Stimulated activated CD4-positive, alpha-beta T cell treated with anti-CD3 and anti-CD28 coated beads, TNF-alpha, amount 100 ng/mL, for 48 hours (primary cell): ENCODE measurements at regions not wholly inside any gene's neighbourhood (a gene's known extent, or its start where the extent isn't known, plus 50 kb on each side); places are given as distances from the start of the nearest gene placed in this dataset.
"Not testable (repeated sequence)": the region's sequence is repeated elsewhere in the genome, so short reads cannot be mapped to it uniquely, and the experiment has no call there.

Source experiments
- DNase-seq, 3 donors: peaks; one replicate each; pipeline ENCODE4 v3.0.0-alpha.2; 2020; ENCODE audit warnings: low read depth in 3 of 3

- DNase-seq: no peak
Measured at GRCh38 chr4:137956256-137956655, 285.9 kb downstream of the SLC7A11 start.

- DNase-seq: no peak
Measured at GRCh38 chr4:137955595-137955994, 286.6 kb downstream of the SLC7A11 start.

DNA sequence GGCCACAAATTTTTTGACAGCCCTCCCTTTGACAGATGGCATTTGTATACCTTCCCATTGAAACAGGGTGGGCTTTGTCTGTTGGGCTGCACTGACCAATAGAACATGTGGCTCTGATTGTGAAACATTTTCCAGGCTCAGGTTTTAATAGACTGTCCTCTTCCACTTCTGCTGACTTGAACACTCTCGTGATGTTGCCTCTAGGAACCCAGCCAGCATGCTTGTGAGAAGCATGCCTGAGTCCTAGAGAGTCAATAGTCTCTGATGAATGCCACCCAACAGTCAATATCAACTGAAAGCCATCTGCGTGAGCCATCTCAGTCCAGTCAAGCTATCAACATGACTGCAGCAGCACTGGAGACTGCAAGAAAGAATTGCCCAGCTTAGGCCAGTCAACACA lies 290.0 kb downstream of the SLC7A11 start:
- no peak for DNase-seq

- no peak for DNase-seq
Measured at GRCh38 chr4:137950286-137950685, 291.9 kb downstream of the SLC7A11 start.

GRCh38 chr4:137949746-137950145 lies 292.4 kb downstream of the SLC7A11 start:
- DNase-seq: no peak

DNA sequence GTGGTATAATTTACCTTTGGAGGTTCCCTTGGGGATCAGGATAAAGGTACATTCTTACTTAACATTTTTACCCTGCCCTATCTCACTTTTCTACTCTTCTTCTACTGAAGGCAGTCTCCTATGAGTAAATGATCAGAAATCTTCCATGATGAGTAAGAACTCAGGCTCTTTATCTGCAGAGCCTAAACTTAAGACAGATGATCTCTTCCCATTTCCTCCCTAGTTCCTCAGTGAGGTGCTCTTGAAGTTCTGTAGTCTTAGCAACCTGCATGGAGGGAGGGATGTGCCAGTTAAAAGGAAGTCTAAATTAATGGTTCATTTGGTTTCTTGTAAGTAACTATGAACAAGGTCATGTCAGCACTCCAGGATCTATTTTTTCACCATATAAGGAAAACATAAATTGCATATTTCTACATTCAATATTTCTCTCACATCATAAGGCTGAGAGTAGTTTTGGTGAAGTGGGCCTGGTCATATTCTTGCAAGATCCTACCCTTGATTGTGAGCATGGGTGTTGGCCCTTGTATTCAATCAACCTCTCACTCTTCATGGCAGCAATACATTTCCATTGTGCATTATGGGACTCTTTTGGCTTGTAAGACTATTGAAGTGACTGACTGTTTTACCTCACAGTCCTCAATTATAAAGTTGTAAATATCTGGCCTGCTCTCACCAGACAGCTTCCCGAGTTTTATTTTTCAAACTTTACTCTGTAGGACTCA lies 295.5 kb downstream of the SLC7A11 start:
- DNase-seq: no peak

DNA sequence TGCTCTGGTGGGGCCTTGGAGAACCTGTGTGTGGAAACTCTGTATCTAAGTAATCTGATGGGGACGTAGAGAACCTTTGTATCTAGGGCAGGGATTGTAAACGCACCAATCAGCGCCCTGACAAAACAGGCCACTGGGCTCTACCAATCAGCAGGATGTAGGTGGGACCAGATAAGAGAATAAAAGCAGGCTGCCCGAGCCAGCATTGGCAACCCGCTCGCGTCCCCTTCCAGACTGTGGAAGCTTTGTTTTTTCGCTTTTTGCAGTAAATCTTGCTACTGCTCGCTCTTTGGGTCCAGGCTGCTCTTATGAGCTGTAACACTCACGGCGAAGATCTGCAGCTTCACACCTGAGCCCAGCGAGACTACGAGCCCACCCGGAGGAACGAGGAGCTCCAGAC lies 299.3 kb downstream of the SLC7A11 start:
- not testable (repeated sequence) for DNase-seq

DNA sequence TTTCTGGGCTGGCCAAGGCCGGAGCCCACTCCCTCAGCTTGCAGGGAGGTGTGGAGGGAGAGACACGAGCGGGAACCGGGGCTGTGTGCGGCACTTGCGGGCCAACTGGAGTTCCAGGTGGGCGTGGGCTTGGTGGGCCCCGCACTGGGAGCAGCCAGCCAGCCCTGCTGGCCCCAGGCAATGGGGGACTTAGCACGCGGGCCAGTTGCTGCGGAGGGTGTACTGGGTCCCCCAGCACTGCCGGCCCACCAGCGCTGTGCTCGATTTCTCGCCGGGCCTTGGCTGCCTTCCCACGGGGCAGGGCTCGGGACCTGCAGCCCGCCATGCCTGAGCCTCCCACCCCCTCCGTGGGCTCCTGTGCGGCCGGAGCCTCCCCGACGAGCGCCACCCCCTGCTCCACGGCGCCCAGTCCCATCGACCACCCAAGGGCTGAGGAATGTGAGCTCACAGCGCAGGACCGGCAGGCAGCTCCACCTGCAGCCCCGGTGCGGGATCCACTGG lies 300.1 kb downstream of the SLC7A11 start:
- DNase-seq: not testable (repeated sequence)

- no peak for DNase-seq
Measured at GRCh38 chr4:137934911-137935310, 307.2 kb downstream of the SLC7A11 start.

DNA sequence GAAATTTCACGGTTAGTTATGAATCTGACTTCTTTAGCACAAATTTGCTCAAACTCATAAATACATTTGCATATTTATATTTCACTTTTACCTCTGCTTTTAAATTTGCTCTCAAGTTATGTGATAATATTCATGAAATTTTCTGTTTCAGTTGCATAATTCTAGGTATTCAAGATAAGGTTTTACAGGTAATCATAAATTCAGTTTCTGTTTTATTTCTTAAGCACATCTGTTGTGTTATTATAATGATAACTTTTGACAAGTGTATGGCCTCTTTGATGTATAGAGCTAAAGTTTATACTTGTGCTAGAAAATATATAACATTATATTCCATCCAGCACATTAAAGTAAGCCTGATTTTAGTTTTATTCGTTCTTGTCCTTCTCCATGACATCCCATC lies 308.1 kb downstream of the SLC7A11 start:
- no peak for DNase-seq

DNA sequence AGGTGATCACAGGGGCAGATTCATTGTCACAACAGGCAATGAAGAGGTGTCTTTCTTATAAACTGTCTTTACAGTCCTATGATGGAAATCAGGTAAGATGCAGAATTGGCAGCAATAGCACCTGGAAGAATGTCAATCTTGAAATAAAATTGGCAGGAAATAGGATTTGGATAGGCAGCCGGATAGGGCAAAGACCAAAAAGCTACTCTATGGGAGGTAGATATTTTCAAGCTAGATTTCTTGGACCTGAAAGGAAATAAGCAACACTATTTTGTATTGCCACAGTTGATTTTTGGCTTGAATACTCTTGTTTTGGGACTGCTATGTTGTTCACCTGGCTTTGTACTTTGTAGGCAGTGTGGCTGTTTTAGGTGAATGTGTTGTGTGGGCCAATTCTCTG lies 314.2 kb downstream of the SLC7A11 start:
- no peak for DNase-seq

GRCh38 chr4:137923494-137923893 lies 318.7 kb downstream of the SLC7A11 start:
- no peak for DNase-seq

- DNase-seq: no peak
Measured at GRCh38 chr4:137922721-137923120, 319.4 kb downstream of the SLC7A11 start.

- no peak for DNase-seq
Measured at GRCh38 chr4:137909529-137910309, 332.4 kb downstream of the SLC7A11 start.

DNA sequence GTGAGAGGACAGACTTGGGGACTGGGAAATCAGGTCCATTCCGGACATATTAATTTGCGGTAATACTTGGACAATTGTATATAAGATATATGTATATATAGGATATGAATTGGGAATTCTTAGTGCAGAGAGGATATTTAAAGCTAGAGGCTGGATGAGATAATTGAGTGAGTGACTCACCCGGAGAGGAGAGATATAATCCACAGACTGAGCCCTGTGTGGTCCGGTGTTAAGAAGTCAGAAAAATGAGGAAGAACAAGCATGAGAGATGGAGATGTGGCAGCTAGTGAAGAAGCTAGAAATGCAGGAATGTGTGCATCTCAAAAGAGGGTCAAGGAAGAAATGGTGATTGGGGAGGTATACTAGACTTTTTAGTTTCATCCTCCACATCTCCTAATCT lies 336.2 kb downstream of the SLC7A11 start:
- no peak for DNase-seq

DNA sequence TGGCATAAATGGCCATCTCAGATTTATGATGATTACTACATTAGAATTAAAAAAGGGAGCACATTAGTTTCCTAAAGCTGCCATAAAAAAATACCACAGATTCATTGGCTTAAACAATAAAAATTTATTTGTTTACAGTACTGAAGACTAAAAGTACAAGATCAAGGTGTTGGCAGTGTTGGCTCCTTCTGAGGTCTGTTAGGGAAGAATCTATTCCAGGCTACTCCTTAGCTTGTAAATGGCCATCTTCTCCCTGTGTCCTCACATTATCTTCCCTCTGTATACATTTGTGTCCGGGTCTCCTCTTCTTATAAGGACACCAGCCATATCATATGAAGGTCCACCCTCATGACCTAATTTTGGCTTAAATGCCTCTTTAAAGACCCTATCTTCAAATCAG lies 341.0 kb downstream of the SLC7A11 start:
- no peak for DNase-seq

GRCh38 chr4:137896221-137896737 lies 345.9 kb downstream of the SLC7A11 start:
- DNase-seq: no peak

GRCh38 chr4:137895515-137895914 lies 346.6 kb downstream of the SLC7A11 start:
- not testable (repeated sequence) for DNase-seq

GRCh38 chr4:137892134-137892533 lies 350.0 kb downstream of the SLC7A11 start:
- DNase-seq: no peak

GRCh38 chr4:137890812-137891211 lies 351.3 kb downstream of the SLC7A11 start:
- no peak for DNase-seq

DNA sequence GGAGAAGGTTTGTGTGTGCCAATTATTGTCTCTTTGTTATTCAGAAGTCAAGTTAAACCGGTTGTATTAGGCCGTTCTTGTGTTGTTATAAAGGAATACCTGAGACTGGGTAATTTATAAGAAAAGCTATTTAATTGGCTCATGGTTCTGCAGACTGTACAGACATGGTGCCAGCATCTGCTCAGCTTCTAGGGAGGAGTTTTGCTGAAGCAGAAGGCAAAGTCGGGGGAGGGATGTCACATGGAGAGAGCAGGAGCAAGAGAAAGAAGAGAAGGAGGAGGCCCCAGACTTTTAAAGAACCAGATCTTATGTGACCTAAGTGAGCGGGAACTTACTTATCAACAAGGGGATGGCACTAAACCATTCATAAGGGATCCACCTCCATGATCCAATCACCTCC lies 349.3 kb upstream of the PCDH18 start:
- DNase-seq: no peak

- not testable (repeated sequence) for DNase-seq
Measured at GRCh38 chr4:137868067-137868466, 335.8 kb upstream of the PCDH18 start.

GRCh38 chr4:137866671-137867070 lies 334.4 kb upstream of the PCDH18 start:
- DNase-seq: no peak
